Right kidney (tissue), 1 donor: ENCODE measurements at regions not wholly inside any gene's neighbourhood (a gene's known extent, or its start where the extent isn't known, plus 50 kb on each side); places are given as distances from the start of the nearest gene placed in this dataset.
"Not testable (repeated sequence)": the region's sequence is repeated elsewhere in the genome, so short reads cannot be mapped to it uniquely, and the experiment has no call there.

Experiments
- DNase-seq: peaks from one replicate; pipeline ENCODE4 v3.0.0-alpha.2; 2016

DNA sequence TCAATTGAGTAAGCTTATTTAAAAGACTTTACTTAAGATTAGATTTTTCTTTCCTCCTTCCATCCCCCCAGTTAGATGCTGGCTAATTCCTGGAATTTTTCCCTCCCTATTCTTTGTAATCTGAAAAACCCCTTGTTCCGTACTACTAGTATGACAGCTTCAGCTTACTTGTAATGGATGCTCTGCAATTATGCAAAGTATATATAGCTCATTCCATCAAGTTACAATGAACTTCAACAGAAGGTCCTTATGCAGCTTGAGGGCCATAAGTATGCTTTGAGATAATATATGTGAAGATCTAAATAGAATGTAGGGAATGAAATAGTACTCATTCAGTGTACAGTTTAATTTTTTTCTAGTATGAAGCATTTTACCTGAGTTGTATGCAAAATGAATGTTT, 398.3 kb upstream of the NAALADL2 start:
- DNase-seq: no peak

DNA sequence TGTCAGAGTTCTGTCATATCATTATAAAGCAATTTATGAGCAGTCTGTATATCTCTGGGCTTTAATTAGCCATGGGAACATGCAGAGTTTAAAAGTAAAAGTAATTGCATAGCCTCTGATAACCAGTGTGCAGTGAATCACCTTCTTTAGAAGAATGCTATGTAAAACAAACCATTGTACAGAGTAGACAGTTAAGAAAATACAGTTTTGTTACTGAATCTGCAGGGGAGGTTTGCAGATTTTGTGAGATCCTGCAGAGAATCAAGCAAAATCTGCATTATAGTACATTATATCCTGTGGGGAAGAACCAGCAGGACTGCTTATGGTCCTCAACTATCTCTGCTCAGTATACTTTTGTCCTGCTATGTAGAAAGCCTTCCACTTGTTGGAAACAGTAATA, 396.2 kb upstream of the NAALADL2 start:
- DNase-seq: no peak

DNA sequence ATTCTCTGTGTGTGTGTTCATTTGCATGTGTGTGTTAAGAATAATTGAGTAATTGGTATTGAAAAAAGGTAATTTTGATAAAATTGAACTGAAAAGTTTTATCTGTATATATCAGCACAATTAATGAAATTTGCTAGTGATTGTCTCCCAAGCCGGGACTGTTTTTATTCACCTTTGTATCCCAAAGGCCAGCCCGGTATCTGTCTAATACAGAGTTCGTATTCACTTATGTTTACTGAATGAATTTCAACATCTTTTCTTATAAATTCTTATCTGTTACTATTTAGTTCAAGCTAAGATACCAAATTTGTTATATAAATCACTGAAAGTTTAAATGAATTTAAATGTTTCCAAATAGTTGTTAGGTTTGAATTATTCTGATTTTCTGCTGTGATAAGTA, 394.0 kb upstream of the NAALADL2 start:
- DNase-seq: no peak

DNA sequence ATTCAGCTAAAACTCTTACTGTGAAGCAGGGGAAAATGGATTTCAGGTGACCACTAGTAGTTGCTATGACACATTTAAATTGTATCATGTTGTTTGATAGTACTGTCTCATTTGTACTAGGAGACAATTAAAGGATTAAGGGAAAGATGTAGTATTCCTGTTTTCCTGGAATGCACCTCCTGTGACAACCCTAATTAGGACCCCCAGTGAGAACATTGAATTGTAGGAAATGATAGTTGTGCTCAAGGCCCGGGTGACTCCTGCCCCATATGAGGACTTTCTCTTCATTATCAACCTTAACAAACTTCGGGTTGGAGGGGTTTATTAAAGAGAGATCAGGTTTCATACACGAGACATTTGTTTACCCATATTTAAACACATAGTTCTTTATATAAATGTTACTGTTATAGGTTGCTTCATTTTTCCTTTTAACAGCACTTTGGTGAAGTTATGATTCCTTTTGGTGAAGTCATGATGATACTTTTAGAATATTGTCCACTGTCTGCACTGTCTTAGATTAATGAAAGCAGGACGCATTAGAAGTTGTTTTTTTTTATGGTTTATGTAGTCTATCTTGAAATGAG, 392.6 kb upstream of the NAALADL2 start:
- DNase-seq: no peak

DNA sequence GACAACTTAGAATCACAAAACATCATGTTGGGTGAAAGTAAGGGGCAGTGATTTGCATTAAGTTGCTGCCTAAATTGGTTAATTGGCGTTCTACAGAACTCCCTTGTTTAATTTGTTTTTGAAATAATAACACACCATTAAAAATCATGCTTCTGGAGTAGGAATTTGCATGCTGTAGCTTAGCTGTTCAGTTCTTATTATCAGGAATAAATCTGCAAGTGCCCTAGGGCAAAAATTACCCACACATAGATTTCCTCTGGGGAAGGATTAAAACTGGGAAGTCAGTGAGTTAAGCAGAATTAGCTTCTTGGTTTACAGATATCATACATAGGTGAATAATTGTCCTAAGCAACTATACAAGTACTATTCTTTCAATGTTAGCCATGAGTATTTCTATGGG, 381.6 kb upstream of the NAALADL2 start:
- DNase-seq: no peak

DNA sequence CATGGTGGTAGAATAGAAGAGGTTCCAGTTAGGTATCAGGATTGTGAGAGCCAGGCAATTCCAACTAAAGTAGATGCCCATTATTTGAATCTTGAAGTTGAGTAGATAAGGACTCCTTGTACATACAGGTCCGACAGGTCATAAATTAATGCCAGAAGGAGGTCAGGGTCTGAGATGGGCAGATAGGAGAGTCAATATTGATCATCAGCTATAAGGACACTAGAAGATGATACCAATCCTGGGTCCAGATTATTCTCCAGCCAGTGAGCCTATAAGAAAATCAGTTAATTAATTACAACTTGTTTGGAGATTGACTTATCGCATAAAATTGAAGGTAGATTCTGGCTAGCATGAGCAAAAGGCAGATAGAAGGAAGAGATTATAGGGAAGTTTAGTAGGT, 378.4 kb upstream of the NAALADL2 start:
- DNase-seq: no peak

DNA sequence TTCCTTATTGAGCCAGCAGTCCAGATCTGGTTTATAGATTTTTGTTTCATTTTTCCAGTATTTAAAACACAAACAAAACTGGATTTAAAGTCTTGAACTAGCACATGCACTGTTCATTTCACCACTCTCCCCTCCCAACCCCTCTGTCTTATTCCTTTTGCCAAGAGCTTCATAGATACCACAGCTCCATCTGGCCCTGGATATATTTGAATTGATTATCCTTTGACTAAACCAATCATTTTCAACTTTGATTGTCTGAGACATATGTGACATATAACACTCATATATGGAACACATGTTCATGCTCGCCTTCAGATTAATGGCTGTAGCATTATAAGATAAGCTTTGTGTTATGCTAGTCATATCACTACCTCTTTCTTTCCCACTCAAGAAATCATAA, 376.6 kb upstream of the NAALADL2 start:
- DNase-seq: no peak

DNA sequence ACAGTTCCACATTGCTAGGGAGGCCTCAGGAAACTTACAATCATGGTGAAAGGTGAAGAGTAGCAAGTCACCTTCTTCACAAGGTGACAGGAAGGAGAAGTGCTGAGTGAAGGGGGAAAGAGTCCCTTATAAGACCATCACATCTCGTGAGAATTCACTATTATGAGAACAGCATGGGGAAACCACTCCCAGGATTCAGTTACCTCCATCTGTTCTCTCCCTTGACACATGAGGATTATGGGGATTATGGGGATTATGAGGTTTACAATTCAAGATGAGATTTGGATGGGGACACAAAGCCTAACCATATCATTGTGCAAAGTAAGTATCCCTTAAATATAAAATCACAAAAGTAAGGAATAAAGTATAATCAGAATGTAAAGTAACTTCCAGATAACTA, 375.9 kb upstream of the NAALADL2 start:
- DNase-seq: no peak

DNA sequence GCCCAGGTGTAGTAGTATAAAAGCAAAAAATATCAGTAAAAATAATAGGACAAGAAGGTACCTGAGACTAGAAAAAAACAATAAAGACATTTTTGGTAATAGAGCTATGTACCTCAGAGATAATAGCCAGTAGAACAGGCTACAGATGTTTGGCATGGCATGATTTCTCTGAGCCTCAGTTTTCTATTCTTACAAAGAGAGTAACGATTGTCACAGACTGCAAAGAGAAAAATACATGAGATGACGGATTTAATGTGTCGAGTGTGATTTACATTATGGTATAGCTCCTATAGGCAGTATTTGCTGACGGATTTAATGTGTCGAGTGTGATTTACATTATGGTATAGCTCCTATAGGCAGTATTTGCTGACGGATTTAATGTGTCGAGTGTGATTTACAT, 375.3 kb upstream of the NAALADL2 start:
- DNase-seq: not testable (repeated sequence)

DNA sequence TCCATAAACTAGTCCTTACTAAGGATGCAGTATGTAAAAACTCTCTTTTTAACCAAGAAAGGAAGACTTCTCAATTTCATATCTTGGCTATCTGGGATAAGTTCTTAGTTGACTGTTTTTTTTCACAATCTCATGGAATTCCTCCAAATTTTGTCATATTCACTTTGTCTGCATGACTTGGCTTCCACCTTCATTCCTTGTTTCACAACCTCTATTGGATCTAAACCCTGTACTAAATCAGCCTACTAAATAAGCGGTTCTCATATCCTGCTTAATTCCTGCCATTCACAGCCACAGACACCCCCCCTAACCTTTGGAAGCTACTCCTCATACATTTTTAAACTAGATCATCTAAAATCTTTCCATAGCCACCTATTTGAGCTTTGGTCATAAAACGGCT, 370.6 kb upstream of the NAALADL2 start:
- DNase-seq: no peak

DNA sequence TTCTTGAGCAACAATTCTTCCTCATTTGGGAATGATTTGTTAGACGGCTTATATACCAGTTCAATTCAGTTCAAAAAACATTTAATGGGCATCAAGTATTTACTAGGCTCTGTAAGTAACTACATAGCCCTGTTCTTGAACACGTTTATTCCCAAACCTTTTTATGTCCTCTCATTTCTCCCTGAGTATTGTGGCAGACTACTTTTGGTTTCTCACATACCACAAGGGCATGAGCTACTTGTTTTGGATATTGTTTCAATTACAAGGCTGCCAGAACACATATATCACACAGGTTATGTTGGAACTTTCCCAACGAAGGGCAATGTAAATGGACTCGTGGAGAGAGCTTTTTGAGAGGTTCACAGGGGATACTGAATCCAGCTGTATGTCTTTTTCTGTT, 363.8 kb upstream of the NAALADL2 start:
- DNase-seq: no peak

DNA sequence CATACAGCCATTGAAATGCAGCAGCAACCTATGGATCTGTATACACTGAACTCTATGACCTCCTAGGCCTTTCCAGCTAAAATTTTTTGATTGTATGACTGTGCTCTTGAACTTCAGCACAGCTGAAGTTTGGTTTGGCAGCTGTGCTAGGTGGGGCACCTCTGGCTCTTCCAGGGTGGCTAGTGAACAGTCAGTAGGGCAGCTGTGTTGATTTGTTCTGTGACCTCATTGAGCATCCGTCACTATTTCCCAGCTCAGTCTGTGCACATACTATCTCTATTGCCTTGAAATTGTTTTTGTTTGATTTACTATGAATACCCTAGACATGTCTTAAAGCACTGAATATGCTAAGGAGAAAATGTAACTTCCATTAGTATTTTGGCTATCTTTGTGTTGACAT, 363.2 kb upstream of the NAALADL2 start:
- no peak for DNase-seq

DNA sequence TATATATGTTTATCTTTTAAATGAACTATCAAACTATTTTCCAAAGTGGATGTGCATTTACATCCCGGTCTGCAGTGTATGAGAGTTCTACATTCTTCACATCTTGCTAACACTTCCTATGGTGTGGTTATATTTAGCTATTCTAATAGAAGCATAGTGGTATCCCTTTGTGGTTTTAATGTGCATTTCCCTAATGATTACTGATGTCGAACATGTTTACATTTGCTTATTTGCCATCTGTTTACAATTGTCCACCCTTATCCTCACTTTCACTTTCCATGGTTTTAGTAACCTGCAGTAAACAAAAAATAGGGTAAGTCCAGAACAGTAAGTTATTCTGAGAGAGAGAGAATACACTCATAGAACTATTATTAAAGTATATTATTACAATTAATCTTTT, 360.5 kb upstream of the NAALADL2 start:
- no peak for DNase-seq

DNA sequence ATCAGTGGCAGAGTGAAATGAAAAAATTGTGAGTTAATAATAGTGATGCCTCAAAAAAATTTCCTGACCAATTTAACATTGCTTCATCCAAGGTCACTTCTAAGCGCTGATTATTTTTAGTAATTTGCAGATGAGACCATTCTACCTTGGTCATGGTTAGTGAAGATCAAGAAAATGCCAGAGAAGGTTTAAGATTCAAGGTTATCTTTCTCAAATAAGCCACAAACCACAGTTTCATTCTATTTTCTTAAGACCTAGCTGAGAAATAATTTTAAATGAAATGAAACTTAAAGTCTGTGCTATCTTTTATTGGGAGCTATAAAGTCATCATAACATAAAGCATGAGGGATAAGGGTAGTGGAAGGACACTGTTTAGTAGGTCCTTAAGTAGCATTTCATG, 353.9 kb upstream of the NAALADL2 start:
- no peak for DNase-seq

DNA sequence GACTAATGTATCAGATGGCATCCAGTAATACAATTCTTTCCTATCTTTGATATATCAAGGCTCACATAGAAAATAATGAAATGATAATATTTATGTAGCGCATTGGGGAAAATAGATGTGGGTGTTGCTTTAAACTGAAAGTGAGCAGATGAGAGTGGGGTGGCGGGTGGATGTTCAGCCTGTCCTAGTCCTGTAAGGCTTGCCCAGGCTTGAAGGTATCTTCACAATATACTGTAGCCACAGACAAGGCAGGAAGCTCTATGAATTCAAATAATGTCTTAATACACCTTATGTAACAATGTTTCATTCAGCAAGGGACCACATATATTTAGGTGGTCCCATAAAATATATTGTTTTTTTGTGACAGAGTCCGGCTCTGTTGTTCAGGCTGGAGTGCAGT, 334.9 kb upstream of the NAALADL2 start:
- DNase-seq: no peak

DNA sequence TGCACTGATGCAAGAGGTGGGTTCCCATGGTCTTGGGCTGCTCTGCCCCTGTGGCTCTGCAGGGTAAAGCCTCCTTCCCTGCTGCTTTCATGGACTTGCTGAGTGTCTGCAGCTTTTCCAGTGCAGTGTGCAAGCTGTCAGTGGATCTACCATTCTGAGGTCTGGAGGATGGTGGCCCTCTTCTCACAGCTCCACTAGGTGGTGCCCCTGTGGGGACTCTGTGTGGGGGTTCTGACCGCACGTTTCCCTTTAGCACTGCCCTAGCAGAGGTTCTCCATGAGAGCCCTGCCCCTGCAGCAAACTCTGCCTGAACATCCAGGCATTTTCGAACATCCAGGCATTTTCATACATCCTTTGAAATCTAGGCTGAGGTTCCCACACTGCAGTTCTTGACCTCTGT, 329.8 kb upstream of the NAALADL2 start:
- no peak for DNase-seq

DNA sequence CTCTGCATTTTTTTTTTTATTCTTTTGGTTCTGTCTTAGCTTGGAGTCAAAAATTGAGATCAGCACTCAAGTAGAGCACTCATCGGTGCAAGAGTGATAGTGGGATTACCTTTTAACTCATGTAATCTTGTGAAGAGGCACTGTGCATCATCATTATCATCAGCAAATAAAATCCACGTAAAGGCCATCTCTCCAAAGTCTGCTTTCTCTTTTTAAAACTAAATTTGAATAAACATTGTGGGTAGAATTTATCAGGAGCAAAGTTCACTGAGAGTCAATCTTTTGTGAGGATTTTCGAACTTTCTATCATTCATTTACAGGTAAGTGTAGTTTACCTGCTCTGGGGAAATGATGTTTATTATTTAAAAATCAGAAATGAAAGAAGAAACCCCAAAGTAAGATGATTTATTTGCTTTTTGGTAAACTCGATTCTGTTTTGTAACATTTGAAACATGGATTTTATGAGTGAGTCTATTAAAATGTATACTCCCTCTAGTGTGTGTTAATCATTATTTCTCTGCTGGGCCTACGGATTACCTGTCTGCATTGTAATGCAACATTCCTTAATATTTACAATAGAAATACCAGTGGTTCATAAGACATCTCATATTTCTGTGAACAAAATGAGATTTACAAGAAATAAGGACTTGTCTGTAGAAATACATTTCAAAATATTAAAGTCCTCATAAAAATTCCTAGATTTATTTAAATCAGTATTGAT, 327.7 kb upstream of the NAALADL2 start:
- no peak for DNase-seq

DNA sequence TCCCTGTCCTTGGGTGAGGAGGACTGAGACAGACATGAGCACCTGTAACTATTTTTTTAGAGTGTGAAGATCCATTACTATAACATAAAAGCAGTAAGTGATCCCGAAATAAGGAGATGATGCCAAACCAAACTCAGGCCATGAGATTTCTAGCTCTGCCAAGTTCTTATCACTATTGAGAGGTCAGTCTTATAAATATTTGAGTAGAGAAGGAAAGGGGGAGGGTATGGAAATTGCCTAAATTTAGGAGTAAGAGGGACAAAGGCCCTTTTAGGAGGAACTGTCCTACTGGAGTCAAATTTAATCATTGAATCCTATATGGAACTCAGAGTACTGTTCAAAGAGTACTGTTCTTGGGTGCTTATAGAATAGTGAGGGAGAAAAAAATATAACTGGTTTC, 326.9 kb upstream of the NAALADL2 start:
- DNase-seq: no peak

DNA sequence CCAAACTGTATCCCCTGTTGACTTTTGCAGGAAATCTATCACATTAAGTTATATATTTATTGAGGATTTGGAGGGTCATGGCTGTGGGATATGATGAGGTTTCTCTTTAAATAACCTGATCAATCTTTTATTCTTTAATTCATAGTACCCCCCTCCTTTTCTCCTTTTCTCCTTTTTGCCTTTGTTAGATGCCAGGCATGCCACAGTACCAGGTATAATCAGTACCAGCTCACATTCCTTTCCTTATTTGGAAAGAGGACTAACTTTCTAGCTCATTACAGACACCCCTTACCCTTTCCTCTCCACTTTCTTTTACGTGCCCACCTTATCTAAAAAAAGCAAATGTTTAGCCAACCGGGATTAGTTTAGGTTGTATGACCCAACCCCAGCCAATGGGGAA, 326.4 kb upstream of the NAALADL2 start:
- no peak for DNase-seq

DNA sequence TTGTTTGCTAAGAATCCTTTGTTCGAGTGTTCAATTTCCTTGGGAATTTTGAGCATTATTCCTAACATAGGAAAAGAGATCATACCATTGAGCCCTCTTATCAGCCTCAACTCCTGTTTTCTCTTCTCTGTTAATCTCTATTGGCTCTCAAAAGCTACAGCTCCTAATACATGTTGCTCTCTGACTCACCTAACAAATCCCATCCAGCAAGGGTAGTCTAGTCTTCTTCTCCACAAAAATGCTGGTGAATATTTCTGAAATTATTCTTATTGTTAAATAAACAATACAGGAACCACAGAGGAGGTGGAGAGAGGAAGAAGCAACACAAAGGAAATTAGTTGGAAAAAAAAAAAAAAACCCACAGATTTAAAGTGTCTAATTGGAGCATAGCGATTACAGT, 325.8 kb upstream of the NAALADL2 start:
- no peak for DNase-seq

DNA sequence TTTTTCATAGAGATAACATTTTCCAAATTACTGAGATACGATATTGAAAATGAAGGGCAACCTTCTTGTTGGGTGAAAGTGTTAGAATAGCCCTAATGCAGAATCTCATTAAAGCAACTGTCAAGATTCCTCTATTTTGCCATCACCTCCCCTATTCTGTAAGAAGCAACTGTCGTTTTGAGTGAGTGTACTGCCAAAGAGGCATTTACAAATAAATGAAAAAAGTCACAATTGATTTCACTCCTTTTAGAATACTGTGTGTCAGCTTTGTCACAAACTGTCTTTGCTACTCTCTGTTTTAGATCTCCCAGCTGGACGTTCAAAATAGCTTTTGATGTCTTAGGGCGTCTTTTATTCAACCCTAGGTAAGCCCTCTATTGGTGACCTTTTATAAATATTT, 322.8 kb upstream of the NAALADL2 start:
- DNase-seq: no peak

DNA sequence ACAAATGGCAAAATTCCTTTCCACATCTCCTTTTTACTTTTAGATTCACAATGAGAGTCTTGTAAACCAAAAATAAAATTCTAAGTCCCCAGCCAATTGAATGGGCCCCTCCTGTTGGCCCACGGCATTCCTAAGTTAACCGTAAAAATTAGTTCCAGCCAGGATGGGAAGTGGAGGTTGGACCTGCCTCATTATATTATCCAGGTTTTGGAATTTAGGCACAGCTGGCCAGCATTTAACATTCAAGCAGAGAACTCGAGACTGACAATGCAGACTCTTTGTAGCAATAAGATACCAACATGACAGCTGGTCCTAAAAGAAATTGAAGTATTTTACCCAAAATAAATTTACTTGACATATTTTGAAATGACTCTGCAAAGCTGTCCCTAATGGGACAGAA, 321.0 kb upstream of the NAALADL2 start:
- no peak for DNase-seq

DNA sequence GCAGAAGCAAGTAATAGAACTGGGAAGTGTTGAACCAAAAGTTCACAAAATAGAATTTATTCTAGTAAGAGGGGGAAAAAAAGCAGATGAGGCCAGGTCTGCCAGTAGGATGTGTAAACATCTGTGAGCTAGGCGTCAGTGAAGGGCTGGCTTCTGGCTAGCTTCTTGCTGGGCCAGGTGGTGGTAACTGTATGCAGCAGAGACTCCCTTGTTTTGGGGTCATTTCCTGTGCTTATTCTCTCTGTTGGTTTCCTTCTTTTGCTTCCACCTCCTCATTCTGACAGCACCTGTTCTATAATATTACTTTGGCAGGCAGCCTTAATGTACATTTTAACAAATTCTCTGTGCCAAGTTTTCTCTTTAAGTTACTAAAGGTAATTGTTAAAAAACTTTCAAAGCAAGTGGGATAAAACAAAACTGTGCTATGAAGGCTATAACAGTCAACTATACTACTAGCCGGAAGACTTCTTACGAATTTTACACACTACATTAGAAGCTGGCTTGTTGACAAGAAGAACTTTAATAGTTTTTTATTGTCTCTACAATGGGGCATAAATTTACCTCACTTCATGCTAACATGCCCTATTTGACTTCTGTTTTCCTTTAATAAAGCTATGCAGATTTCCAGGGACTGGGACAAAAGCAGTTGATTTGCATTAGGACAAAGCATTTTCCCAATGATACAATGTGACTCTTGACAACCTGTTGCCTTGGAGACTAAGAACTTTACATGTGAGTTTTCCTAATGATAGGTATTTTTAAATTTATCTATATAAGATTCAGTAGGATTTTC, 318.8 kb upstream of the NAALADL2 start:
- DNase-seq: no peak
